H1 (cell line): ENCODE measurements at regions not wholly inside any gene's neighbourhood (a gene's known extent, or its start where the extent isn't known, plus 50 kb on each side); places are given as distances from the start of the nearest gene placed in this dataset.

Experiments used
- CTCF ChIA-PET: fragments of 300-600 bp; sonication (Branson Sonifier 250); formaldehyde crosslinking; loops from one replicate; lab custom pipeline; 2021; ENCODE audit not compliant: partially characterized antibody; lab: Charles Lee
- POLR2A ChIA-PET: fragments of 300-600 bp; sonication (Branson Sonifier 250); formaldehyde crosslinking; loops from one replicate; lab custom pipeline; 2021; ENCODE audit warnings: inconsistent platforms; ENCODE audit not compliant: partially characterized antibody; lab: Charles Lee
- DNase-seq, 2 experiments: peaks; one replicate each; pipeline versions ENCODE4 v3.0.0 to v3.0.0-alpha.2; 2010 to 2022; ENCODE audit warnings: low spot score in 2 of 2, low read depth in 1 of 2, mixed read lengths in 1 of 2
- FAIRE-seq: peaks from 2 replicates; lab custom pipeline; 2011; peaks lifted over from hg19 to GRCh38; lab: Jason Lieb, UNC
- H2AFZ ChIP-seq: 2 replicates; pipeline ENCODE4 v1.8.1; 2012; ENCODE audit warnings: low read length, inconsistent platforms
- H2AK5ac ChIP-seq: 2 replicates; pipeline ENCODE4 v1.6.1; 2013; ENCODE audit warnings: low read depth, low read length
- H2BK120ac ChIP-seq: replicated peaks from 2 replicates; pipeline ENCODE3; 2013; ENCODE audit warnings: low read depth, low read length, inconsistent platforms
- H2BK12ac ChIP-seq: 2 replicates; pipeline ENCODE4 v1.6.1; 2013; ENCODE audit warnings: low read depth, low read length
- H2BK15ac ChIP-seq: 2 replicates; pipeline ENCODE4 v1.6.1; 2013; ENCODE audit warnings: low read length
- H2BK20ac ChIP-seq: 2 replicates; pipeline ENCODE4 v1.6.1; 2013; ENCODE audit warnings: low read length
- H2BK5ac ChIP-seq: 2 replicates; pipeline ENCODE4 v1.6.1; 2013; ENCODE audit warnings: low read depth, low read length
- H3K14ac ChIP-seq: 2 replicates; pipeline ENCODE4 v1.6.1; 2013; ENCODE audit warnings: inconsistent platforms; ENCODE audit not compliant: insufficient read length
- H3K18ac ChIP-seq: 2 replicates; pipeline ENCODE4 v1.6.1; 2013; ENCODE audit warnings: low read length; ENCODE audit errors: extremely low read depth
- H3K23ac ChIP-seq: 2 replicates; pipeline ENCODE4 v1.6.1; 2013; ENCODE audit warnings: inconsistent platforms; ENCODE audit not compliant: insufficient read length
- H3K23me2 ChIP-seq: 2 replicates; pipeline ENCODE4 v1.6.1; 2013; ENCODE audit warnings: low read depth, low read length
- H3K27ac ChIP-seq: 2 replicates; pipeline ENCODE4 v1.6.1; 2011; ENCODE audit warnings: low read depth, low read length, inconsistent platforms
- H3K27me3 ChIP-seq, 4 experiments: replicated peaks in 1 of 4; 1 replicate in 1 of 4; 2 replicates in 3 of 4; pipeline versions ENCODE4 v1.6.1 to v1.8.1; 2011 to 2013; ENCODE audit warnings: low read length in 3 of 4, mild to moderate bottlenecking in 3 of 4, inconsistent platforms in 2 of 4, mixed read lengths in 2 of 4, moderate library complexity in 1 of 4; ENCODE audit not compliant: control insufficient read depth in 3 of 4, insufficient read depth in 3 of 4; ENCODE audit errors: extremely low read depth in 1 of 4
- H3K36me3 ChIP-seq, 4 experiments: 2 replicates each; pipeline versions ENCODE4 v1.6.1 to v1.8.1; 2011 to 2013; ENCODE audit warnings: mild to moderate bottlenecking in 4 of 4, low read length in 3 of 4, moderate library complexity in 2 of 4, control low read depth in 1 of 4, inconsistent platforms in 1 of 4; ENCODE audit not compliant: insufficient read depth in 4 of 4, control insufficient read depth in 2 of 4
- H3K4ac ChIP-seq: replicated peaks from 2 replicates; pipeline ENCODE3; 2013; ENCODE audit warnings: low read length, low read depth, mixed read lengths, inconsistent platforms; ENCODE audit not compliant: insufficient read length
- H3K4me1 ChIP-seq, 4 experiments: replicated peaks in 1 of 4; 1 replicate in 1 of 4; 2 replicates in 3 of 4; pipeline versions ENCODE4 v1.6.1 to v1.8.1; 2011 to 2013; ENCODE audit warnings: low read length in 3 of 4, inconsistent platforms in 2 of 4, mixed read lengths in 1 of 4; ENCODE audit not compliant: insufficient read depth in 4 of 4, control insufficient read depth in 3 of 4
- H3K4me2 ChIP-seq, 2 experiments: 2 replicates each; pipeline versions ENCODE4 v1.6.1 to v1.8.1; 2011 to 2013; ENCODE audit warnings: low read depth in 2 of 2, low read length in 2 of 2, control low read depth in 1 of 2, inconsistent platforms in 1 of 2, mild to moderate bottlenecking in 1 of 2; ENCODE audit not compliant: insufficient read depth in 1 of 2
- H3K4me3 ChIP-seq, 4 experiments: fragments of 200-600, 300-600 bp in 1 of 4; sonication (generic), shearing (Covaris generic), sonication (Bioruptor Twin) in 1 of 4; 2 replicates each; pipeline versions ENCODE4 v1.5.1 to v1.8.1; 2011 to 2016; ENCODE audit warnings: low read length in 4 of 4, low read depth in 3 of 4, control low read depth in 2 of 4, inconsistent platforms in 2 of 4, mild to moderate bottlenecking in 2 of 4, mixed read lengths in 1 of 4, moderate library complexity in 1 of 4; ENCODE audit not compliant: insufficient read depth in 2 of 4; ENCODE audit errors: extremely low read depth in 1 of 4
- H3K56ac ChIP-seq: replicated peaks from 2 replicates; pipeline ENCODE3; 2013; ENCODE audit warnings: low read depth, mild to moderate bottlenecking, mixed read lengths, low read length, inconsistent platforms; ENCODE audit not compliant: insufficient read length
- H3K79me1 ChIP-seq: 2 replicates; pipeline ENCODE4 v1.6.1; 2013; ENCODE audit warnings: low read depth, low read length, control low read depth
- H3K79me2 ChIP-seq, 2 experiments: 2 replicates each; pipeline versions ENCODE4 v1.6.1 to v1.8.1; 2012 to 2013; ENCODE audit warnings: low read length in 2 of 2, mild to moderate bottlenecking in 2 of 2, inconsistent platforms in 1 of 2; ENCODE audit not compliant: insufficient read depth in 2 of 2, control insufficient read depth in 1 of 2
- H3K9ac ChIP-seq, 4 experiments: replicated peaks in 1 of 4; 1 replicate in 1 of 4; 2 replicates in 3 of 4; pipeline versions ENCODE4 v1.6.1 to v1.8.1; 2011 to 2013; ENCODE audit warnings: low read depth in 3 of 4, low read length in 3 of 4, control low read depth in 2 of 4, mild to moderate bottlenecking in 2 of 4, moderate library complexity in 2 of 4, inconsistent platforms in 1 of 4; ENCODE audit errors: extremely low read depth in 1 of 4
- H3K9me3 ChIP-seq, 2 experiments: 2 replicates each; pipeline versions ENCODE4 v1.6.1 to v1.8.1; 2012 to 2013; ENCODE audit warnings: mild to moderate bottlenecking in 2 of 2, moderate library complexity in 2 of 2, control low read depth in 1 of 2, inconsistent platforms in 1 of 2, low read depth in 1 of 2, low read length in 1 of 2, mixed read lengths in 1 of 2; ENCODE audit not compliant: insufficient read depth in 2 of 2
- H4K20me1 ChIP-seq, 2 experiments: replicated peaks in 1 of 2; 2 replicates each; pipeline versions ENCODE3 to v1.8.1; 2011 to 2013; ENCODE audit warnings: inconsistent platforms in 2 of 2, low read length in 2 of 2, mild to moderate bottlenecking in 1 of 2; ENCODE audit not compliant: insufficient read depth in 2 of 2, control insufficient read depth in 1 of 2
- H4K5ac ChIP-seq: 2 replicates; pipeline ENCODE4 v1.6.1; 2013; ENCODE audit warnings: low read length, low read depth, mixed read lengths, inconsistent platforms; ENCODE audit not compliant: insufficient read length
- H4K8ac ChIP-seq: 2 replicates; pipeline ENCODE4 v1.8.0; 2013; ENCODE audit warnings: mild to moderate bottlenecking, moderate library complexity, low read length, inconsistent platforms; ENCODE audit not compliant: insufficient read depth; ENCODE audit errors: extremely low read depth
- H4K91ac ChIP-seq: replicated peaks from 2 replicates; pipeline ENCODE3; 2013; ENCODE audit warnings: low read length, mixed read lengths, inconsistent platforms; ENCODE audit not compliant: insufficient read length
- CBX5 ChIP-seq: fragments of 300-800, 300-1000 bp; sonication (generic); IDR thresholded peaks from 2 replicates; pipeline ENCODE4 v1.7.1; 2016; ENCODE audit warnings: antibody characterized with exemption, low read length, low read depth
- CHD1 ChIP-seq: IDR thresholded peaks from 2 replicates; pipeline ENCODE4 v1.6.1; 2012; ENCODE audit warnings: low read depth, low read length, improper control_type of control experiment
- CREB1 ChIP-seq: IDR thresholded peaks from 2 replicates; pipeline ENCODE4 v1.6.1; 2012; ENCODE audit warnings: inconsistent platforms
- RAD21 ChIP-seq, 2 experiments: IDR thresholded peaks in 1 of 2; conservative IDR thresholded peaks in 1 of 2; 2 replicates each; pipeline ENCODE4 v1.6.1; 2011; ENCODE audit warnings: low read depth in 2 of 2, low read length in 2 of 2, improper control_type of control experiment in 1 of 2, inconsistent platforms in 1 of 2, mild to moderate bottlenecking in 1 of 2, moderate library complexity in 1 of 2
- RNF2 ChIP-seq: fragments of 200-900, 300-1000 bp; sonication (generic); IDR thresholded peaks from 2 replicates; pipeline ENCODE4 v1.7.1; 2016; ENCODE audit warnings: borderline replicate concordance, low read depth, mild to moderate bottlenecking, antibody characterized with exemption, low read length; ENCODE audit not compliant: poor library complexity, severe bottlenecking; ENCODE audit errors: missing control alignments
- SIN3A ChIP-seq, 2 experiments: IDR thresholded peaks in 1 of 2; conservative IDR thresholded peaks in 1 of 2; 2 replicates each; pipeline ENCODE4 v1.6.1; 2011 to 2012; ENCODE audit warnings: low read length in 2 of 2, improper control_type of control experiment in 1 of 2, low read depth in 1 of 2, mild to moderate bottlenecking in 1 of 2
- SIRT6 ChIP-seq: IDR thresholded peaks from one replicate; pipeline ENCODE4 v1.7.1; 2012; ENCODE audit warnings: low read length, inconsistent platforms
- ZNF274 ChIP-seq: IDR thresholded peaks from 2 replicates; pipeline ENCODE4 v1.7.0; 2012; ENCODE audit warnings: low read length, borderline replicate concordance; ENCODE audit errors: extremely low read depth
- WGBS, 2 experiments: shearing (Covaris generic) in 1 of 2; methylation state at CpG; one replicate each; pipeline versions ENCODE4 v1.1.6 to v1.1.7; 2013 to 2015; ENCODE audit warnings: low lambda C conversion rate in 2 of 2, mixed read lengths in 2 of 2, inconsistent platforms in 1 of 2, low coverage in 1 of 2, missing lambda C conversion rate in 1 of 2; ENCODE audit not compliant: insufficient replicate concordance in 2 of 2, insufficient coverage in 1 of 2, insufficient read length in 1 of 2; ENCODE audit errors: extremely low coverage in 1 of 2, missing lambda C conversion rate in 1 of 2; 5-methylcytosine and 5-hydroxymethylcytosine counted together
- TF ChIP-seq, protein P1 (sequence below): IDR thresholded peaks from 2 replicates; pipeline ENCODE4 v1.6.1; 2012; ENCODE audit warnings: low read length, inconsistent platforms

DNA sequence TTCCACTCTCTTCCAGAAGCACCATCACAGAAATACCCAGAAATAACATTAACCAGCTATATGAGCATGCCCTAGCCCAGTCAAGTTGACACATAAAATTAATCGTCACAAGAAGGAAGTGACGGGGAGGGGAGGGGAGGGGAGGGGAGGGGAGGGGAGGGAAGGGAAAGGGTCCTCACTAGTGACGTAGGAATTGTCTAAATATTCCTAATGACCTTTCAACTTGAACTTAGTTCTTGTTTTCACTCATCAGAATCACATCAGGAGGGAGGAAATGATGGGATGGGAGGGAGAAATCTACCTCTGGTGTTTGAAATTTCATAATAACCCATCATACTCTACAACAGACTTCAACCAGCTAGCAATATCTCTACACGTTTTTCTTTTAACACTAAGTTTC, 52.2 kb upstream of the NOCT start:
- WGBS, 2 experiments: 88% methylated on average over 1 of the region's 4 CpGs; no CpG with 5 or more reads in 1 of the 2 experiments
- POLR2A ChIA-PET: no interaction called here
- no peak overlapping the region for H3K4ac ChIP-seq

More for the DNA sequence above, 52.2 kb upstream of the NOCT start:
- Histone ChIP-seq H2AK5ac (no peak overlapping the region), H3K4me3 (no peak overlapping the region), H3K27ac (no peak overlapping the region), H3K27me3 (no peaks in the 10 kb centered on the region), H3K9me3 (no peaks in the 10 kb centered on the region), H2BK120ac (no peak overlapping the region), H4K20me1 (no peaks in the 10 kb centered on the region), H3K18ac (no peak overlapping the region), H3K4me2 (no peak overlapping the region), H3K14ac (no peak overlapping the region), H2BK5ac (no peak overlapping the region), H3K23me2 (no peaks in the 10 kb centered on the region; the same call in 1 of the 2 replicates), H3K4me1 (peaks cover 0 to 3% (median 0%) of the 10 kb centered on the region in 4 experiments; a peak in 1 of 7 replicates), H3K56ac (no peak overlapping the region), H2BK12ac (no peak overlapping the region), H3K36me3 (no peaks in the 10 kb centered on the region; a peak in 1 of 8 replicates), H4K5ac (no peak overlapping the region), H2AFZ (no peak overlapping the region), H4K91ac (no peak overlapping the region), H3K79me2 (no peaks in the 10 kb centered on the region), H2BK20ac (no peak overlapping the region), H2BK15ac (no peak overlapping the region), H3K9ac (no peak overlapping the region), H4K8ac (no peak overlapping the region), H3K23ac (no peak overlapping the region), H3K79me1 (no peaks in the 10 kb centered on the region)
- FAIRE-seq: no peak
- CTCF ChIA-PET: interaction anchor here (0.5 kb wide), 1 partner anchor 12 kb away, joined by 3 read pairs; no protein-coding TSS in a partner anchor
- TF ChIP-seq CHD1 (no peak), RAD21 (IDR thresholded peaks at IDR 0.05 in 1 of 2, conservative IDR thresholded peaks at IDR 0.05 in 1 of 2; ENCODE audit: low read depth in 2 of 2, low read length in 2 of 2) (no peak), CREB1 (no peak), SIRT6 (no peak), CBX5 (no peak), SIN3A (conservative IDR thresholded peaks at IDR 0.05 in 1 of 2, IDR thresholded peaks at IDR 0.05 in 1 of 2; ENCODE audit: low read depth in 1 of 2, low read length in 2 of 2) (no peak), RNF2 (no peak), ZNF274 (no peak)
- TF ChIP-seq, protein P1, sequence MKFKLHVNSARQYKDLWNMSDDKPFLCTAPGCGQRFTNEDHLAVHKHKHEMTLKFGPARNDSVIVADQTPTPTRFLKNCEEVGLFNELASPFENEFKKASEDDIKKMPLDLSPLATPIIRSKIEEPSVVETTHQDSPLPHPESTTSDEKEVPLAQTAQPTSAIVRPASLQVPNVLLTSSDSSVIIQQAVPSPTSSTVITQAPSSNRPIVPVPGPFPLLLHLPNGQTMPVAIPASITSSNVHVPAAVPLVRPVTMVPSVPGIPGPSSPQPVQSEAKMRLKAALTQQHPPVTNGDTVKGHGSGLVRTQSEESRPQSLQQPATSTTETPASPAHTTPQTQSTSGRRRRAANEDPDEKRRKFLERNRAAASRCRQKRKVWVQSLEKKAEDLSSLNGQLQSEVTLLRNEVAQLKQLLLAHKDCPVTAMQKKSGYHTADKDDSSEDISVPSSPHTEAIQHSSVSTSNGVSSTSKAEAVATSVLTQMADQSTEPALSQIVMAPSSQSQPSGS: no peak
- no peak for DNase-seq
